ENCODE measurements at regions not wholly inside any gene's neighbourhood (a gene's known extent, or its start where the extent isn't known, plus 50 kb on each side); places are given as distances from the start of the nearest gene placed in this dataset.

GRCh38 chr22:49394116-49394785 lies 433.4 kb downstream of the BRD1 start:
- peaks cover 6% of the 10 kb centered on the region for H3K9me3 ChIP-seq (ENCODE audit: severe bottlenecking)
- H3K36me3 ChIP-seq (ENCODE audit: low read depth) = no peaks in the 10 kb centered on the region
- H3K27ac ChIP-seq (ENCODE audit: poor library complexity, severe bottlenecking) = no peak overlapping the region
- no peaks in the 10 kb centered on the region for H3K4me1 ChIP-seq (ENCODE audit: insufficient read depth, poor library complexity, severe bottlenecking)
- no peak for TF ChIP-seq CTCF (IDR thresholded peaks at IDR 0.05; ENCODE audit: poor library complexity, severe bottlenecking)
- ATAC-seq (ENCODE audit: low read depth) = no peak
- H3K27me3 ChIP-seq (ENCODE audit: insufficient read depth, poor library complexity, severe bottlenecking) = no peaks in the 10 kb centered on the region
- no peak overlapping the region for H3K4me3 ChIP-seq (ENCODE audit: severe bottlenecking)
- DNase-seq (ENCODE audit: low spot score) = no peak

GRCh38 chr22:49393526-49393925 lies 434.1 kb downstream of the BRD1 start:
- no peak for TF ChIP-seq CTCF (IDR thresholded peaks at IDR 0.05; ENCODE audit: poor library complexity, severe bottlenecking)
- Histone ChIP-seq H3K4me3 (ENCODE audit: severe bottlenecking) (no peak overlapping the region), H3K27me3 (ENCODE audit: insufficient read depth, poor library complexity, severe bottlenecking) (no peaks in the 10 kb centered on the region), H3K27ac (ENCODE audit: poor library complexity, severe bottlenecking) (no peak overlapping the region), H3K4me1 (ENCODE audit: insufficient read depth, poor library complexity, severe bottlenecking) (no peaks in the 10 kb centered on the region), H3K36me3 (ENCODE audit: low read depth) (no peaks in the 10 kb centered on the region), H3K9me3 (ENCODE audit: severe bottlenecking) (peaks cover 10% of the 10 kb centered on the region)
- DNase-seq (ENCODE audit: low spot score) (no peak), ATAC-seq (ENCODE audit: low read depth) (no peak)

- no peaks in the 10 kb centered on the region for H3K4me1 ChIP-seq (ENCODE audit: insufficient read depth, poor library complexity, severe bottlenecking)
- TF ChIP-seq CTCF (IDR thresholded peaks at IDR 0.05; ENCODE audit: poor library complexity, severe bottlenecking) = no peak
- H3K27ac ChIP-seq (ENCODE audit: poor library complexity, severe bottlenecking) = no peak overlapping the region
- no peak for DNase-seq (ENCODE audit: low spot score)
- peaks cover 11% of the 10 kb centered on the region for H3K9me3 ChIP-seq (ENCODE audit: severe bottlenecking)
- H3K36me3 ChIP-seq (ENCODE audit: low read depth) = no peaks in the 10 kb centered on the region
- ATAC-seq (ENCODE audit: low read depth) = no peak
- no peak overlapping the region for H3K4me3 ChIP-seq (ENCODE audit: severe bottlenecking)
- no peaks in the 10 kb centered on the region for H3K27me3 ChIP-seq (ENCODE audit: insufficient read depth, poor library complexity, severe bottlenecking)
Measured at GRCh38 chr22:49392841-49393510, 434.7 kb downstream of the BRD1 start.

GRCh38 chr22:49392247-49392646 lies 435.4 kb downstream of the BRD1 start:
- TF ChIP-seq CTCF (IDR thresholded peaks at IDR 0.05; ENCODE audit: poor library complexity, severe bottlenecking) = no peak
- Histone ChIP-seq H3K27me3 (ENCODE audit: insufficient read depth, poor library complexity, severe bottlenecking) (no peaks in the 10 kb centered on the region), H3K4me1 (ENCODE audit: insufficient read depth, poor library complexity, severe bottlenecking) (no peaks in the 10 kb centered on the region), H3K36me3 (ENCODE audit: low read depth) (no peaks in the 10 kb centered on the region), H3K27ac (ENCODE audit: poor library complexity, severe bottlenecking) (no peak overlapping the region), H3K4me3 (ENCODE audit: severe bottlenecking) (no peak overlapping the region), H3K9me3 (ENCODE audit: severe bottlenecking) (peaks cover 11% of the 10 kb centered on the region)
- ATAC-seq (ENCODE audit: low read depth) = no peak
- DNase-seq (ENCODE audit: low spot score) = no peak

- no peaks in the 10 kb centered on the region for H3K27me3 ChIP-seq (ENCODE audit: insufficient read depth, poor library complexity, severe bottlenecking)
- ATAC-seq (ENCODE audit: low read depth) (no peak), DNase-seq (ENCODE audit: low spot score) (no peak)
- H3K9me3 ChIP-seq (ENCODE audit: severe bottlenecking) = peaks cover 11% of the 10 kb centered on the region
- H3K4me3 ChIP-seq (ENCODE audit: severe bottlenecking) = no peak overlapping the region
- no peaks in the 10 kb centered on the region for H3K36me3 ChIP-seq (ENCODE audit: low read depth)
- H3K4me1 ChIP-seq (ENCODE audit: insufficient read depth, poor library complexity, severe bottlenecking) = no peaks in the 10 kb centered on the region
- no peak for TF ChIP-seq CTCF (IDR thresholded peaks at IDR 0.05; ENCODE audit: poor library complexity, severe bottlenecking)
- H3K27ac ChIP-seq (ENCODE audit: poor library complexity, severe bottlenecking) = no peak overlapping the region
Measured at GRCh38 chr22:49391436-49391835, 436.2 kb downstream of the BRD1 start.
